ENCODE measurements at regions not wholly inside any gene's neighbourhood (a gene's known extent, or its start where the extent isn't known, plus 50 kb on each side); places are given as distances from the start of the nearest gene placed in this dataset.
A peak's percentile ranks its signal among the peaks of the same experiment; 100 is the strongest.

DNA sequence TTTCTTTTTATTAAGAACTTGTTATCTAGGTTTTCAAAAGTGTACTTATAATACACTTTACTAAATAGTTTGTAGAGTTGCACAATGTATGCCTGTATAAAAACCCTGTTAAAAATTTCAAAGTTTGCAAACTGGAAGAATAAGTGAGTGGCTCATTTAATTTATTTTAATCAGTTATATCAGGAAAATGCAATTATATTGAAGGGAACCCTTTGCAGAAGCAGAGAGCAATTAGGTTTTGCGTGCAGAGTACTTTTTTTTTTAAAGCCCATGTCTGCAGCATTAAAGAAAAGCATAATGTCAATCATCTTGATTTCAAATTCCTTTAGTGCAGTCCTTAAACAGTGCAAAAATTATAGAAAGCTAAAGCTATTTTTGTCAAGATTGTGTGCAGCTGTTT is 271.3 kb upstream of the LDB2 start:
- no peaks in the 10 kb centered on the region for H3K27me3 ChIP-seq

DNA sequence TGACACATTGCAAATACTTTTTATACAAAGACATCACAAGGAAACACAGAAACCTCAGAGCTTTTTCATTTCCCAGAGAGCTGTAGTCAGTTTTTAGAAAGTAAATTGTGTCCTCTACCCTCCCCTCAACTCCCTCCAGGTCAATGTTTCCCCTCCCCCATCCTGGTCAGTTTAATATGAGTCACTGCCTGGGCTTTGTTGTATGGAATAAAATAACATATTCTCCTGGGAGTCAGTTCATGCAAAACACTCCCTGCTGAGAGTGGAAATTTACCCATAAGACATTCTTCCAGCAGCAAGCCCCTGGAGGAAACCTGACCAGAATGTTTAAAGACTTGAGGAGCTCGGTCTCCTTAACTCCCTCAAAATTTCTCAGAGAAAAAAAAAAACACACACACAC is 270.1 kb upstream of the LDB2 start:
- Histone ChIP-seq H3K9me3 (no peaks in the 10 kb centered on the region), H3K4me3 (no peak overlapping the region), H3K36me3 (no peaks in the 10 kb centered on the region), H3K27me3 (no peaks in the 10 kb centered on the region), H3K27ac (peak overlapping the region in 5 of 10 donors; percentile 16 to 70 (median 53)), H3K4me1 (peaks cover 4 to 42% (median 20%) of the 10 kb centered on the region in 9 donors)
- TF ChIP-seq, protein P1, sequence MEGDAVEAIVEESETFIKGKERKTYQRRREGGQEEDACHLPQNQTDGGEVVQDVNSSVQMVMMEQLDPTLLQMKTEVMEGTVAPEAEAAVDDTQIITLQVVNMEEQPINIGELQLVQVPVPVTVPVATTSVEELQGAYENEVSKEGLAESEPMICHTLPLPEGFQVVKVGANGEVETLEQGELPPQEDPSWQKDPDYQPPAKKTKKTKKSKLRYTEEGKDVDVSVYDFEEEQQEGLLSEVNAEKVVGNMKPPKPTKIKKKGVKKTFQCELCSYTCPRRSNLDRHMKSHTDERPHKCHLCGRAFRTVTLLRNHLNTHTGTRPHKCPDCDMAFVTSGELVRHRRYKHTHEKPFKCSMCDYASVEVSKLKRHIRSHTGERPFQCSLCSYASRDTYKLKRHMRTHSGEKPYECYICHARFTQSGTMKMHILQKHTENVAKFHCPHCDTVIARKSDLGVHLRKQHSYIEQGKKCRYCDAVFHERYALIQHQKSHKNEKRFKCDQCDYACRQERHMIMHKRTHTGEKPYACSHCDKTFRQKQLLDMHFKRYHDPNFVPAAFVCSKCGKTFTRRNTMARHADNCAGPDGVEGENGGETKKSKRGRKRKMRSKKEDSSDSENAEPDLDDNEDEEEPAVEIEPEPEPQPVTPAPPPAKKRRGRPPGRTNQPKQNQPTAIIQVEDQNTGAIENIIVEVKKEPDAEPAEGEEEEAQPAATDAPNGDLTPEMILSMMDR (IDR thresholded peaks at IDR 0.05) = no peak
- intact Hi-C loops (cut with DNase I) = loop anchor here in 4 of 10 donors (5.0 to 10.0 kb wide), 3 partner anchors 64 to 156 kb away; no protein-coding TSS in a partner anchor
- 53 to 83% methylated on average over 1 of the region's 1 CpG for WGBS, 2 donors
- DNase-seq (peak in 1 of 2 donors; percentile 65), ATAC-seq (peak in 7 of 8 donors; percentile 56 to 87 (median 74))

More for the DNA sequence above, 271.3 kb upstream of the LDB2 start:
- WGBS, 2 donors = 89 to 90% methylated on average over 1 of the region's 1 CpG
- Histone ChIP-seq H3K4me3 (no peak overlapping the region), H3K9me3 (no peaks in the 10 kb centered on the region), H3K36me3 (no peaks in the 10 kb centered on the region), H3K4me1 (peaks cover 4 to 42% (median 20%) of the 10 kb centered on the region in 9 donors), H3K27ac (no peak overlapping the region)
- no peak for ATAC-seq
- TF ChIP-seq, protein P1 (IDR thresholded peaks at IDR 0.05) = no peak
- DNase-seq = no peak
- intact Hi-C loops (cut with DNase I) = loop anchor here in 8 of 10 donors (5.0 to 10.0 kb wide), 3 partner anchors 63 to 155 kb away; no protein-coding TSS in a partner anchor

DNA sequence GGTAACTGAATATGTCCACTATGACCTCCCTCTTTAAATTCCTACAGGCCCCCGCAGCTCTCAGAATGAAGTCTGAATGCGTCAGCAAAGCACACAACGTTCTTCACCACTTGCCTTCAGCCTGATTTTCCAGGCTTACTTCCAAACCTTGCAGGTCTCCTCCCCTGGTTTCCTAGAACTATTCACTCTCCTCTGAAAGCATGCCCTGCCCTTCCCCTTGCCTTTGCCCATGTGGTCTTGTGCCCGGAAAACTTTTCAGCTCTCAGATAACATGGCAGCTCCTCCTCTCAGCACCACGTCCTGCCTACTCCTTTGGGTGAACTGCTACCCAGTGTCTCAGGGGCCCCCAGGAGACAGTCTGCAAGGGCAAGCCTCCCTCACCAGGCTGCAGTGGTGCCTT is 268.5 kb upstream of the LDB2 start:
- DNase-seq (peak; percentile 13 to 65), ATAC-seq (peak; percentile 54 to 99 (median 94))
- Histone ChIP-seq H3K36me3 (no peaks in the 10 kb centered on the region), H3K27me3 (no peaks in the 10 kb centered on the region), H3K4me1 (peaks cover 4 to 42% (median 20%) of the 10 kb centered on the region in 9 donors), H3K27ac (peak overlapping the region in 7 of 10 donors; percentile 31 to 70 (median 55)), H3K9me3 (peaks cover 0 to 6% (median 3%) of the 10 kb centered on the region in 11 donors), H3K4me3 (no peak overlapping the region)
- TF ChIP-seq, protein P1 (IDR thresholded peaks at IDR 0.05) = no peak
- 21% methylated on average over 5 of the region's 5 CpGs for WGBS, 2 donors
- intact Hi-C loops (cut with DNase I) = loop anchor here in 4 of 10 donors (5.0 to 10.0 kb wide), 3 partner anchors 65 to 158 kb away; no protein-coding TSS in a partner anchor

DNA sequence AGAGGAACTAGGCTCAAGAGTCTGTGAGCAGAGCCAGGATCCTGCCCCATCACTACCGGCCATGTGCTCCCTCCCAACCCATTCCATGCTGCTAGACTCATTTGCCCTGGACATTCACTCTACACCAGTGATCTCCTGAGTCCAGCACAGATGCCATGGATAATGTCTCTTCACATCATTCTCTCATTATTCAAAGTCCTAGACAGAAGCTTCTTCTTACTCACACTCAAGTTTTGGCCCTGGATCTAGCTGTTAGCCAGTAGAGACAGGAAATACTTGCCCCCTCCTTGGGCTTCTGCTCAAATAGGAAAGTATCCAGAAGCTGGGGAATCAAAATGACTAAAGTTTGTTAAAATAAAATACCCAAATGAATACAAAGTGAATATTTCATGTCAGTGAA is 266.8 kb upstream of the LDB2 start:
- Histone ChIP-seq H3K4me3 (no peak overlapping the region), H3K27ac (peak overlapping the region in 1 of 10 donors; percentile 53), H3K4me1 (peaks cover 4 to 42% (median 20%) of the 10 kb centered on the region in 9 donors), H3K36me3 (no peaks in the 10 kb centered on the region), H3K27me3 (no peaks in the 10 kb centered on the region), H3K9me3 (peaks cover 0 to 20% (median 7%) of the 10 kb centered on the region in 11 donors)
- intact Hi-C loops (cut with DNase I) = loop anchor here in 4 of 10 donors (5.0 to 10.0 kb wide), 3 partner anchors 67 to 160 kb away; no protein-coding TSS in a partner anchor
- ATAC-seq (no peak), DNase-seq (no peak)
- TF ChIP-seq, protein P1 (IDR thresholded peaks at IDR 0.05) = no peak
- 90 to 95% methylated on average over 1 of the region's 1 CpG for WGBS, 2 donors

Measured in heart right ventricle (tissue), 16 donors.